IMR-90 (cell line): ENCODE measurements at regions not wholly inside any gene's neighbourhood (a gene's known extent, or its start where the extent isn't known, plus 50 kb on each side); places are given as distances from the start of the nearest gene placed in this dataset.

Experiments
- ATAC-seq: fragments of 200-7000 bp; cut with Tn5 transposase; 2 replicates; pipeline ENCODE4 v1.9.1; 2020; ENCODE audit warnings: low read depth, mild to moderate bottlenecking, moderate library complexity
- BruUV-seq: library from RNA; stranded (reverse); fragments of 400-500 nt; replicated peaks from 2 replicates; lab custom pipeline; 2021; lab: Mats Ljungman, UMichigan
- CTCF ChIA-PET: fragments of 300-600 bp; formaldehyde crosslinking; extraction: SDS; loops from one replicate; lab custom pipeline; 2021; ENCODE audit warnings: antibody characterized with exemption; lab: Yijun Ruan, JAX
- POLR2A ChIA-PET: fragments of 300-600 bp; sonication (Branson Sonifier 250); formaldehyde crosslinking; loops from one replicate; lab custom pipeline; 2022; ENCODE audit warnings: antibody characterized with exemption; ENCODE audit not compliant: unreplicated experiment; lab: Charles Lee
- DNase-seq: peaks from one replicate; pipeline ENCODE4 v3.0.0; 2013
- H2AFZ ChIP-seq: replicated peaks from 2 replicates; pipeline ENCODE3; 2013; ENCODE audit warnings: low read length, mild to moderate bottlenecking; ENCODE audit not compliant: poor library complexity
- H2AK5ac ChIP-seq: 2 replicates; pipeline ENCODE4 v1.6.1; 2013; ENCODE audit warnings: low read depth, low read length, inconsistent platforms
- H2AK9ac ChIP-seq: replicated peaks from 2 replicates; pipeline ENCODE3; 2013; ENCODE audit warnings: mild to moderate bottlenecking, low read depth, low read length, moderate library complexity; ENCODE audit not compliant: poor library complexity
- H2BK120ac ChIP-seq: 2 replicates; pipeline ENCODE4 v1.6.1; 2013; ENCODE audit warnings: low read depth, low read length, inconsistent platforms
- H2BK15ac ChIP-seq: 3 replicates; pipeline ENCODE4 v1.6.1; 2013; ENCODE audit warnings: low read depth, low read length, inconsistent platforms
- H2BK20ac ChIP-seq: 2 replicates; pipeline ENCODE4 v1.6.1; 2013; ENCODE audit warnings: low read depth, mild to moderate bottlenecking, inconsistent platforms, low read length, moderate library complexity
- H2BK5ac ChIP-seq: 2 replicates; pipeline ENCODE4 v1.6.1; 2013; ENCODE audit warnings: mild to moderate bottlenecking, low read depth, low read length, inconsistent platforms; ENCODE audit not compliant: poor library complexity, severe bottlenecking
- H3K14ac ChIP-seq: replicated peaks from 2 replicates; pipeline ENCODE4 v1.6.1; 2013; ENCODE audit warnings: low read depth, low read length, inconsistent platforms
- H3K18ac ChIP-seq: 2 replicates; pipeline ENCODE4 v1.6.1; 2013; ENCODE audit warnings: low read depth, low read length, control low read depth
- H3K23ac ChIP-seq: 2 replicates; pipeline ENCODE4 v1.6.1; 2013; ENCODE audit warnings: low read depth, low read length, inconsistent platforms
- H3K27ac ChIP-seq: 2 replicates; pipeline ENCODE4 v1.5.1; 2013; ENCODE audit warnings: mild to moderate bottlenecking, control low read depth, low read length; ENCODE audit not compliant: insufficient read depth
- H3K27me3 ChIP-seq: 2 replicates; pipeline ENCODE4 v1.6.1; 2013; ENCODE audit warnings: low read length; ENCODE audit not compliant: control insufficient read depth, insufficient read depth
- H3K36me3 ChIP-seq: 2 replicates; pipeline ENCODE4 v1.6.1; 2013; ENCODE audit warnings: low read length, mixed read lengths; ENCODE audit not compliant: control insufficient read depth, insufficient read depth
- H3K4ac ChIP-seq: 2 replicates; pipeline ENCODE4 v1.6.1; 2013; ENCODE audit warnings: low read depth, low read length, inconsistent platforms
- H3K4me1 ChIP-seq: 2 replicates; pipeline ENCODE4 v1.6.1; 2013; ENCODE audit warnings: low read length, mixed read lengths; ENCODE audit not compliant: control insufficient read depth, insufficient read depth
- H3K4me2 ChIP-seq: 2 replicates; pipeline ENCODE4 v1.6.1; 2013; ENCODE audit warnings: low read depth, mild to moderate bottlenecking, control low read depth, low read length, moderate library complexity
- H3K4me3 ChIP-seq: 2 replicates; pipeline ENCODE4 v1.5.1; 2013; ENCODE audit warnings: low read depth, mild to moderate bottlenecking, control low read depth, low read length, moderate library complexity; ENCODE audit not compliant: insufficient read depth
- H3K56ac ChIP-seq: 2 replicates; pipeline ENCODE4 v1.6.1; 2013; ENCODE audit warnings: low read length, inconsistent platforms; ENCODE audit not compliant: insufficient read depth; ENCODE audit errors: extremely low read depth
- H3K79me1 ChIP-seq, 2 experiments: 2 replicates each; pipeline ENCODE4 v1.6.1; 2013; ENCODE audit warnings: low read length in 2 of 2, inconsistent platforms in 1 of 2, low read depth in 1 of 2
- H3K9ac ChIP-seq: 2 replicates; pipeline ENCODE4 v1.6.1; 2013; ENCODE audit warnings: low read depth, low read length, control low read depth
- H3K9me1 ChIP-seq: 2 replicates; pipeline ENCODE4 v1.6.1; 2013; ENCODE audit warnings: low read length, inconsistent platforms; ENCODE audit not compliant: insufficient read depth
- H3K9me3 ChIP-seq: 2 replicates; pipeline ENCODE4 v1.6.1; 2013; ENCODE audit warnings: low read length; ENCODE audit not compliant: control insufficient read depth, insufficient read depth
- H4K20me1 ChIP-seq: 2 replicates; pipeline ENCODE4 v1.6.1; 2013; ENCODE audit warnings: low read length, inconsistent platforms; ENCODE audit not compliant: insufficient read depth
- H4K5ac ChIP-seq: 2 replicates; pipeline ENCODE4 v1.6.1; 2013; ENCODE audit warnings: mild to moderate bottlenecking, low read depth, low read length, control low read depth
- H4K8ac ChIP-seq, 2 experiments: 2 replicates each; pipeline ENCODE4 v1.6.1; 2013; ENCODE audit warnings: low read depth in 2 of 2, low read length in 2 of 2, control low read depth in 1 of 2, inconsistent platforms in 1 of 2
- H4K91ac ChIP-seq: 2 replicates; pipeline ENCODE4 v1.6.1; 2013; ENCODE audit warnings: low read depth, low read length, inconsistent platforms; ENCODE audit not compliant: insufficient read depth
- BHLHE40 ChIP-seq: fragments of 150-350 bp; IDR thresholded peaks from 2 replicates; pipeline ENCODE4 v1.6.1; 2016; ENCODE audit warnings: mild to moderate bottlenecking, low read depth, low read length
- CEBPB ChIP-seq: IDR thresholded peaks from 2 replicates; pipeline ENCODE4 v1.6.1; 2012; ENCODE audit warnings: low read depth, low read length, improper control_type of control experiment
- CHD1 ChIP-seq: IDR thresholded peaks from 2 replicates; pipeline ENCODE4 v1.6.1; 2012; ENCODE audit warnings: low read depth, low read length, improper control_type of control experiment
- CTCF ChIP-seq: conservative IDR thresholded peaks from 2 replicates; pipeline ENCODE4 v1.5.1; 2012; ENCODE audit warnings: mild to moderate bottlenecking, low read depth, low read length, improper control_type of control experiment
- ELK1 ChIP-seq: fragments of 150-350 bp; IDR thresholded peaks from 2 replicates; pipeline ENCODE4 v1.6.1; 2016; ENCODE audit warnings: low read depth, mild to moderate bottlenecking, low read length, moderate library complexity, borderline replicate concordance
- FOS ChIP-seq: fragments of 150-350 bp; IDR thresholded peaks from 2 replicates; pipeline ENCODE4 v1.6.1; 2016; ENCODE audit warnings: low read depth, low read length
- MAFK ChIP-seq: IDR thresholded peaks from 2 replicates; pipeline ENCODE4 v1.6.1; 2012; ENCODE audit warnings: low read depth, low read length, improper control_type of control experiment
- MAZ ChIP-seq: IDR thresholded peaks from 2 replicates; pipeline ENCODE4 v1.6.1; 2012; ENCODE audit warnings: low read depth, mild to moderate bottlenecking, low read length, improper control_type of control experiment, moderate library complexity, borderline replicate concordance
- MXI1 ChIP-seq: IDR thresholded peaks from 2 replicates; pipeline ENCODE4 v1.6.1; 2012; ENCODE audit warnings: low read depth, mild to moderate bottlenecking, low read length, moderate library complexity, borderline replicate concordance
- NFE2L2 ChIP-seq: fragments of 150-350 bp; IDR thresholded peaks from 2 replicates; pipeline ENCODE4 v1.6.1; 2016; ENCODE audit warnings: low read depth, mild to moderate bottlenecking, low read length
- POLR2A ChIP-seq: IDR thresholded peaks from 2 replicates; pipeline ENCODE4 v1.6.1; 2012; ENCODE audit warnings: mild to moderate bottlenecking, low read depth, low read length
- RFX5 ChIP-seq: IDR thresholded peaks from 2 replicates; pipeline ENCODE4 v1.8.0; 2012; ENCODE audit warnings: low read depth, mild to moderate bottlenecking, low read length, moderate library complexity
- SMC3 ChIP-seq: fragments of 150-350 bp; IDR thresholded peaks from 2 replicates; pipeline ENCODE4 v1.6.1; 2016; ENCODE audit warnings: low read depth, mild to moderate bottlenecking, antibody characterized with exemption, low read length, moderate library complexity
- WGBS, 2 experiments: methylation state at CpG; one replicate each; pipeline versions ENCODE4 v1.1.5 to v1.1.7; 2013; ENCODE audit warnings: missing lambda C conversion rate in 2 of 2; ENCODE audit not compliant: insufficient read length in 1 of 2; ENCODE audit errors: extremely low coverage in 2 of 2; 5-methylcytosine and 5-hydroxymethylcytosine counted together
- dilution Hi-C: fragments of 300-500 bp; cut with HindIII; formaldehyde crosslinking; loops from one replicate; pipeline ENCODE4 v1.14.3; 2018; ENCODE audit warnings: low sequenced_read_pairs; ENCODE audit not compliant: unreplicated experiment
- in situ Hi-C: fragments of 300-500 bp; cut with MboI; formaldehyde crosslinking; loops from 3 replicates; pipeline ENCODE4 v1.14.3; 2019; ENCODE audit warnings: low sequenced_read_pairs, inconsistent platforms, mixed read lengths
- intact Hi-C: fragments of 100-400 bp; cut with micrococcal nuclease; formaldehyde crosslinking; loops from 2 replicates; pipeline ENCODE4 v1.10.0; 2022

- no peak for ATAC-seq
- H3K4me2 ChIP-seq: no peak overlapping the region
Measured at GRCh38 chr1:201769072-201769471, 59.9 kb upstream of the IPO9 start.

More at GRCh38 chr1:201769072-201769471, 59.9 kb upstream of the IPO9 start:
- no peak for TF ChIP-seq CEBPB
- no peak for TF ChIP-seq MAFK
- TF ChIP-seq RFX5: no peak
- TF ChIP-seq CTCF: no peak
- no peak for TF ChIP-seq NFE2L2
- TF ChIP-seq SMC3: no peak
- no peak for TF ChIP-seq BHLHE40
- TF ChIP-seq CHD1: no peak
- no peak for TF ChIP-seq MXI1
- no peak for TF ChIP-seq MAZ
- no peak for TF ChIP-seq POLR2A
- TF ChIP-seq FOS: no peak
- TF ChIP-seq ELK1: no peak
- Histone ChIP-seq H2AK5ac (no peak overlapping the region), H4K20me1 (peaks cover 44% of the 10 kb centered on the region; the same call in 1 of the 2 replicates), H3K36me3 (no peaks in the 10 kb centered on the region), H4K8ac (no peak overlapping the region), H4K91ac (no peak overlapping the region), H2AK9ac (no peak overlapping the region), H3K4me1 (peaks cover 15% of the 10 kb centered on the region), H3K23ac (no peak overlapping the region; the same call in 1 of the 2 replicates), H3K79me1 (peaks cover 35 to 85% of the 10 kb centered on the region in 2 experiments), H3K18ac (no peak overlapping the region; the same call in 1 of the 2 replicates), H2BK15ac (no peak overlapping the region), H3K4me3 (no peak overlapping the region), H3K4ac (no peak overlapping the region), H2AFZ (no peak overlapping the region), H2BK5ac (no peak overlapping the region), H3K9me3 (peaks cover 2% of the 10 kb centered on the region; the same call in 1 of the 2 replicates), H2BK120ac (no peak overlapping the region), H2BK20ac (no peak overlapping the region), H3K27ac (no peak overlapping the region), H3K9ac (no peak overlapping the region), H3K9me1 (peaks cover 9% of the 10 kb centered on the region), H3K27me3 (no peaks in the 10 kb centered on the region), H3K14ac (no peak overlapping the region), H4K5ac (no peak overlapping the region), H3K56ac (no peak overlapping the region)
- dilution Hi-C loops (no loop called here), intact Hi-C loops (no loop called here), in situ Hi-C loops (no loop called here)
- ChIA-PET CTCF (interaction anchor here (1.3 kb wide), 1 partner anchor 16 kb away, joined by 3 read pairs; no protein-coding TSS in a partner anchor), POLR2A (no interaction called here)
- DNase-seq: no peak
- no CpG with 5 or more reads among the region's 2 CpGs for WGBS, 2 experiments
- no TSS peak for BruUV-seq
